Transverse colon (tissue), 4 donors: ENCODE measurements at regions not wholly inside any gene's neighbourhood (a gene's known extent, or its start where the extent isn't known, plus 50 kb on each side); places are given as distances from the start of the nearest gene placed in this dataset.

Experiments used
- DNase-seq: peaks from one replicate; pipeline ENCODE4 v3.0.0-alpha.2; 2019
- H3K27ac ChIP-seq, 4 donors: fragments of 200-600 bp; sonication (generic); 2 replicates each; pipeline ENCODE4 v1.5.1; 2016 to 2018; ENCODE audit warnings: inconsistent platforms in 4 of 4
- H3K27me3 ChIP-seq: fragments of 200-600 bp; sonication (generic); 2 replicates; pipeline ENCODE4 v1.5.1; 2017; ENCODE audit warnings: inconsistent platforms
- H3K36me3 ChIP-seq, 4 donors: fragments of 200-600 bp; sonication (generic); 2 replicates each; pipeline ENCODE4 v1.5.1; 2017 to 2019; ENCODE audit warnings: inconsistent platforms in 4 of 4
- H3K4me1 ChIP-seq, 4 donors: fragments of 200-600 bp; sonication (generic); 2 replicates each; pipeline ENCODE4 v1.5.1; 2017 to 2020; ENCODE audit warnings: inconsistent platforms in 4 of 4
- H3K4me3 ChIP-seq, 4 donors: fragments of 200-600 bp; sonication (generic); 1 replicate in 1 of 4; 2 replicates in 3 of 4; pipeline versions ENCODE4 v1.5.1 to v1.6.1; 2017 to 2019; ENCODE audit warnings: inconsistent platforms in 4 of 4
- H3K9me3 ChIP-seq, 2 donors: fragments of 200-600 bp; sonication (generic); 2 replicates each; pipeline ENCODE4 v1.5.1; 2017 to 2019; ENCODE audit warnings: inconsistent platforms in 2 of 2
- EP300 ChIP-seq: sonication (generic); formaldehyde crosslinking; IDR thresholded peaks from one replicate; pipeline ENCODE4 v1.6.1; 2017; ENCODE audit warnings: antibody characterized with exemption, low read depth
- POLR2A ChIP-seq: fragments of 450-650 bp; IDR thresholded peaks from one replicate; pipeline ENCODE4 v1.6.1; 2016; ENCODE audit warnings: antibody characterized with exemption, mild to moderate bottlenecking, moderate library complexity
- POLR2AphosphoS5 ChIP-seq, 3 donors: sonication (generic); formaldehyde crosslinking; IDR thresholded peaks; one replicate each; pipeline ENCODE4 v1.6.1; 2016; ENCODE audit warnings: antibody characterized with exemption in 3 of 3
- WGBS, 2 donors: methylation state at CpG; one replicate each; pipeline ENCODE4 v1.1.5; 2018; ENCODE audit warnings: low coverage in 1 of 2; 5-methylcytosine and 5-hydroxymethylcytosine counted together
- in situ Hi-C, 4 donors: fragments of 200-750 bp; cut with MboI; loops; one replicate each; pipeline versions ENCODE4 v1.15.0 to v1.15.1; 2017; ENCODE audit warnings: low sequenced_read_pairs in 3 of 4, low pct_ligation_motif_present in 1 of 4, low pct_unique_long_range_greater_than_20kb in 1 of 4
- intact Hi-C: fragments of 100-400 bp; cut with DNase I; formaldehyde crosslinking; loops from one replicate; pipeline ENCODE4 v1.15.1; 2023; ENCODE audit warnings: low total_unique reads
- TF ChIP-seq, protein P1 (sequence below), 5 experiments: fragments of 200-600 bp in 3 of 5; fragments of 450-650 bp in 2 of 5; sonication (generic) in 3 of 5; IDR thresholded peaks; 1 replicate in 2 of 5; 2 replicates in 3 of 5; pipeline ENCODE4 v1.5.1; 2016 to 2017; ENCODE audit warnings: antibody characterized with exemption in 5 of 5, inconsistent platforms in 3 of 5, mild to moderate bottlenecking in 2 of 5, moderate library complexity in 1 of 5

- WGBS, 2 donors = 88% methylated on average over 8 of the region's 8 CpGs; no CpG with 5 or more reads in 1 of the 2 donors
- intact Hi-C loops (loop anchor here (10.0 kb wide), 1 partner anchor 374 kb away; no protein-coding TSS in a partner anchor), in situ Hi-C loops (loop anchor here (5.0 to 25.0 kb wide), 6 partner anchors 101 to 381 kb away; partner anchors contain the start of gene KSR1 (in 1 of the 4))
- no peaks in the 10 kb centered on the region for H3K4me1 ChIP-seq
- H3K27me3 ChIP-seq = no peaks in the 10 kb centered on the region
- H3K27ac ChIP-seq = no peak overlapping the region
- DNase-seq = no peak
- no peaks in the 10 kb centered on the region for H3K9me3 ChIP-seq
- TF ChIP-seq POLR2AphosphoS5 (IDR thresholded peaks at IDR 0.05) (no peak), EP300 (no peak), POLR2A (no peak)
- TF ChIP-seq, protein P1, sequence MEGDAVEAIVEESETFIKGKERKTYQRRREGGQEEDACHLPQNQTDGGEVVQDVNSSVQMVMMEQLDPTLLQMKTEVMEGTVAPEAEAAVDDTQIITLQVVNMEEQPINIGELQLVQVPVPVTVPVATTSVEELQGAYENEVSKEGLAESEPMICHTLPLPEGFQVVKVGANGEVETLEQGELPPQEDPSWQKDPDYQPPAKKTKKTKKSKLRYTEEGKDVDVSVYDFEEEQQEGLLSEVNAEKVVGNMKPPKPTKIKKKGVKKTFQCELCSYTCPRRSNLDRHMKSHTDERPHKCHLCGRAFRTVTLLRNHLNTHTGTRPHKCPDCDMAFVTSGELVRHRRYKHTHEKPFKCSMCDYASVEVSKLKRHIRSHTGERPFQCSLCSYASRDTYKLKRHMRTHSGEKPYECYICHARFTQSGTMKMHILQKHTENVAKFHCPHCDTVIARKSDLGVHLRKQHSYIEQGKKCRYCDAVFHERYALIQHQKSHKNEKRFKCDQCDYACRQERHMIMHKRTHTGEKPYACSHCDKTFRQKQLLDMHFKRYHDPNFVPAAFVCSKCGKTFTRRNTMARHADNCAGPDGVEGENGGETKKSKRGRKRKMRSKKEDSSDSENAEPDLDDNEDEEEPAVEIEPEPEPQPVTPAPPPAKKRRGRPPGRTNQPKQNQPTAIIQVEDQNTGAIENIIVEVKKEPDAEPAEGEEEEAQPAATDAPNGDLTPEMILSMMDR (IDR thresholded peaks at IDR 0.05) = no peak
- H3K4me3 ChIP-seq = no peak overlapping the region
- no peaks in the 10 kb centered on the region for H3K36me3 ChIP-seq
Measured at GRCh38 chr17:27230996-27231395, 62.9 kb upstream of the WSB1 start.

- H3K27me3 ChIP-seq = no peaks in the 10 kb centered on the region
- TF ChIP-seq, protein P1 (IDR thresholded peaks at IDR 0.05) = no peak
- TF ChIP-seq POLR2AphosphoS5 (IDR thresholded peaks at IDR 0.05) (no peak), EP300 (no peak), POLR2A (no peak)
- H3K9me3 ChIP-seq = no peaks in the 10 kb centered on the region
- H3K4me1 ChIP-seq = peaks cover 0 to 4% (median 3%) of the 10 kb centered on the region in 4 donors
- in situ Hi-C loops (loop anchor here (5.0 to 25.0 kb wide), 6 partner anchors 100 to 380 kb away; partner anchors contain the start of gene KSR1 (in 1 of the 4)), intact Hi-C loops (loop anchor here (10.0 kb wide), 1 partner anchor 372 kb away; no protein-coding TSS in a partner anchor)
- 88 to 92% methylated on average over 2 to 5 of the region's 5 CpGs for WGBS, 2 donors
- no peak overlapping the region for H3K4me3 ChIP-seq
- no peaks in the 10 kb centered on the region for H3K36me3 ChIP-seq
- H3K27ac ChIP-seq = no peak overlapping the region
- DNase-seq = no peak
Measured at GRCh38 chr17:27232328-27232727, 61.6 kb upstream of the WSB1 start.

GRCh38 chr17:27233059-27233458, 60.9 kb upstream of the WSB1 start:
- H3K36me3 ChIP-seq = no peaks in the 10 kb centered on the region
- WGBS, 2 donors = 74% methylated on average over 3 of the region's 3 CpGs; no CpG with 5 or more reads in 1 of the 2 donors
- no peak for DNase-seq
- H3K4me1 ChIP-seq = peaks cover 0 to 4% (median 3%) of the 10 kb centered on the region in 4 donors
- H3K27me3 ChIP-seq = no peaks in the 10 kb centered on the region
- in situ Hi-C loops = loop anchor here (5.0 to 25.0 kb wide), 6 partner anchors 99 to 379 kb away; partner anchors contain the start of gene KSR1 (in 1 of the 4)
- TF ChIP-seq EP300 (no peak), POLR2AphosphoS5 (IDR thresholded peaks at IDR 0.05) (no peak), POLR2A (no peak)
- TF ChIP-seq, protein P1 (IDR thresholded peaks at IDR 0.05) = no peak
- no peak overlapping the region for H3K27ac ChIP-seq
- intact Hi-C loops = loop anchor here (10.0 kb wide), 1 partner anchor 372 kb away; no protein-coding TSS in a partner anchor
- no peak overlapping the region for H3K4me3 ChIP-seq
- H3K9me3 ChIP-seq = no peaks in the 10 kb centered on the region

- TF ChIP-seq POLR2AphosphoS5 (IDR thresholded peaks at IDR 0.05) (no peak), POLR2A (no peak), EP300 (no peak)
- TF ChIP-seq, protein P1 (IDR thresholded peaks at IDR 0.05) = no peak
- no peaks in the 10 kb centered on the region for H3K9me3 ChIP-seq
- no peaks in the 10 kb centered on the region for H3K36me3 ChIP-seq
- 56 to 59% methylated on average over 2 to 5 of the region's 5 CpGs for WGBS, 2 donors
- no peaks in the 10 kb centered on the region for H3K27me3 ChIP-seq
- peaks cover 0 to 4% (median 3%) of the 10 kb centered on the region in 4 donors for H3K4me1 ChIP-seq
- no peak for DNase-seq
- H3K27ac ChIP-seq = no peak overlapping the region
- no peak overlapping the region for H3K4me3 ChIP-seq
- in situ Hi-C loops (loop anchor here (5.0 to 25.0 kb wide), 6 partner anchors 99 to 379 kb away; partner anchors contain the start of gene KSR1 (in 1 of the 4)), intact Hi-C loops (loop anchor here (2.0 to 10.0 kb wide), 2 partner anchors 101 to 371 kb away; no protein-coding TSS in a partner anchor)
Measured at GRCh38 chr17:27233776-27234175, 60.1 kb upstream of the WSB1 start.
